Activated CD4-positive, CD25-positive, alpha-beta regulatory T cell treated with anti-CD3 and anti-CD28 coated beads, Interleukin-2, amount 50 U/mL, for 16 hours (primary cell): ENCODE measurements at regions not wholly inside any gene's neighbourhood (a gene's known extent, or its start where the extent isn't known, plus 50 kb on each side); places are given as distances from the start of the nearest gene placed in this dataset.
"Not testable (repeated sequence)": the region's sequence is repeated elsewhere in the genome, so short reads cannot be mapped to it uniquely, and the experiment has no call there.

Experiments
- DNase-seq: peaks from one replicate; pipeline ENCODE4 v3.0.0-alpha.2; 2020; ENCODE audit warnings: low read depth, low spot score

DNA sequence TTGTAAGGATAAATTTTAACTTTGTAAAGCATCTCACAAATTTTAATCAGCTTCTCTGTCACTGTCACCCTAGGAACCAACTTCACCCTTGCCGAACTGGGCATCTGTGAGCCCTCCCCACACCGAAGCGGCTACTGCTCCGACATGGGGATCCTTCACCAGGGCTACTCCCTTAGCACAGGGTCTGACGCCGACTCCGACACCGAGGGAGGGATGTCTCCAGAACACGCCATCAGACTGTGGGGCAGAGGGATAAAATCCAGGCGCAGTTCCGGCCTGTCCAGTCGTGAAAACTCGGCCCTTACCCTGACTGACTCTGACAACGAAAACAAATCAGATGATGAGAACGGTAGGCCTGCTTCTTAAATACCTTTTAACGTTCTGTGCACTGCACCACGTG is 916.3 kb upstream of the WWC1 start:
- DNase-seq, result no peak

DNA sequence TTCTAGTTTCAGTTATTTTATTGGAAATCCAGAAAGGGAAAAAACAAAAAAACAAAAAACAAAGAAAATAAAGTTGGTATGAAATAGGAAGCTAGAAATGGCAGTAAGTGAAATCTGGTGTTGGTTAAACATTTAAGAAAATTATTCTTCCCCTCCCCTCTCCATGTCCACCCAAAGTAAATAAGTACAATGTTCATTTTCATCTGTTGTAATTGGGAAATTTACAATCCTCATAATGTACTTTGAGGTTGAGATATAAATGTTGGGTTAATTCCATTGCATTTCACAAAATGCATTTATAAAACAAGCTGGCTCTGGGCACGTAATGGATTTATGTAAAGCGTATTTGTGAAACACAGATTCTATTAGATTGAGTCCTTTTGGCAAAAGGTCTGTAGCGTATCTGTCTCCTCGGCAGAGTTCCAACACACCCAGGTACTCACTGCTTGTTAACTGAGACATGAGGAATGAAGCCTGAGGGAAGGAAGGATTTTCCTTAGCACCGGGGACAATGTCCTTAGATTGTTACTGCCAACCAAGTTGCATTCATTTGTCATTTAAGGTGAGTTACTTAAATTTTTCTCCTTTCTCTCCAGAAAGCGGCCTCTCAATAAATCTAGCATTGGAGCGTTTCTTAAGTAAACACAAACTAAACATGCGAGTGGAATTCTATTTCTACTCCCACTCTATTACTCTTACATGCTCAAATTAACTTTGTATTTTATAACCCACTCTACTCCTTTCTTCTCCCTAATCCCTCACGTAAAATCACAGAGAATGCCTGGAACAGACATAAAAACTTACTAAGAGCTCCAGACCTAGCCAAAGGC is 912.3 kb upstream of the WWC1 start:
- DNase-seq, result no peak

DNA sequence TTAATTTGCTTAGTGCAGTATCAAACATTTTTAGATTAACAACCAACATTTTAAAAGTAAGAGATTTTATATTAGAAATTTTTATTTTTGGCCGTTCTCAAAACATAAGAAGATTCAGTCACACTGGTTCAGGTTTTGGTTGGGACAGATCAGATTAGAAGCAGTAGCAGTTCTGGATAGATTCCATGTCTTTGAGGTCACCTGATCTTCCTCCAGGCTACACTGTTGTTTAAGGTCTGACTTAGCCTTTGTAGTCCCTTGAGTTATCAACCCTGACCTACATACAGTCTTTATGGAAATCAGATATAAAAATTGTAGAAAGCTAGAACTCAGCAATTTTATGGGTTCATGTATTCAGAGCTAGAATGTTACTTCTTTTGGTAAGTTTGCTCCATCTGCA is 910.0 kb upstream of the WWC1 start:
- no peak for DNase-seq

DNA sequence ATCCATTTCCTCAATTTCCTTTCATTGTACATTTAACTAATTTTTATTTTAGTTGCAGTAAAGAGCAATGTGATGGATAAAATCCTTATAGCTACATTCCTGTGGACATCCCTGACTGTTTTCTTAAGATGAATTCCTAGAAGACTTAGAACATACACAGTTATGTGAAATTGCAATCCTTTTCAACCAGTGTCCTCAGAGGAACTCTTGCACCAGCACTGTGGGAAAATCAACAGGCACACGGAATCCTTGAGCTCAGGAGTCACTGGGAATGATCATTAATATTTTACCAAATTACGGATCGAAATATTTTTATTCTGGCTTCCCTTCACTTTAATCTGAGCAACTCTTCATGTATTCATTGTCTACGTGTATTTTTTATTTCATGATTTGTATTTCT is 901.9 kb upstream of the WWC1 start:
- no peak for DNase-seq

DNA sequence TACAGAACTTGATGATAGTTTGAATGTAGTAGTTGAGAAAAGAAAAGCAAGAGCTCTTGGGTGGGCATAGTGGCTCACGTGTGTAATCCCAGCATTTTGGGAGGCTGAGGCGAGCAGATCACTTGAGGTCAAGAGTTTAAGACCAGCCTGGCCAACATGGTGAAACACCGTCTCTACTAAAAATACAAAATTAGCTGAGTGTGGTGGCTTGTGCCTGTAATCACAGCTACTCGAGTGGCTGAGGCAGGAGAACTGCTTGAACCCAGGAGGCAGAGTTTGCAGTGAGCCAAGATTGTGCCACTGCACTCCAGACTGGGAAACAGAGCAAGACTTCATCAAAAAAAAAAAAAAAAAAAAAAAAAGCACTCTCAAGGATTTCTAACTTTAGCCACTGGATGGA is 900.2 kb upstream of the WWC1 start:
- not testable (repeated sequence) for DNase-seq

DNA sequence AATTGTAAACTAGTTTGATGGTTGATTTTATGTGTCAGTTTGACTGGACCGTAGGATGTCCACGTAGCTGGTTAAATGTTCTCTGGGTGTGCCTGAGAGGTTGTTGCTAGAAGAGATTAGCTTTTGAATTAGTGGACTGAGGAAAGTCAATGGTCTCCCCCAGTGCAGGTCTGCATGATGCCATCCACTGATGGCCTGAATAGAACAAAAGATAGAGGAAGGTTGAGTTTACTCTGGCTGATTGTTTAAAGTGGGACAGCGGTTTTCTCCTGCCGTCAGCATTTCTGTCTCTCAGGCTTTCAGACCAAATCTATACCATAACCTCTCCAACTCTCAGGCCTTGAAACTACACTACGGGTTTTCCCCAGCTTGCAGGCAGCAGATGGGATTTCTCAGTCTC is 899.2 kb upstream of the WWC1 start:
- DNase-seq, result no peak

DNA sequence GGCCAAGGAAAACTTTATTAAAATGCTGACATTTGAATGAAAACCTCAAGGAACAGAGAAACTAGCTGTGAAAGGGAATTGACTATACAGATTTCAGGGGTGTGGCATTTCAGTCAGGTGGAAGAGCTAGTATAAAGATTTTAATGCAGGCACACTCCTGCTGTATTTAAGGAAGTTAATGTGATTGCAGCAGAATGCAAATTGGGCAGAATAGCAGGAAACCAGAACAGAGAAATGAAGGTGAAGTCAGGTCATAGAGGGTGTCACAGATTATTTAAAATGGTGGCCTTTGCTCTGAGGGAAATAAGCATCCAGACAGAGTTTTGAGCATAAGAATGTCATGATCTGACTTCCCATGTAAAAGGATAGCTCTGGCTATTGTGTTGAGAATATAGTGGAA is 898.1 kb upstream of the WWC1 start:
- DNase-seq, result no peak

DNA sequence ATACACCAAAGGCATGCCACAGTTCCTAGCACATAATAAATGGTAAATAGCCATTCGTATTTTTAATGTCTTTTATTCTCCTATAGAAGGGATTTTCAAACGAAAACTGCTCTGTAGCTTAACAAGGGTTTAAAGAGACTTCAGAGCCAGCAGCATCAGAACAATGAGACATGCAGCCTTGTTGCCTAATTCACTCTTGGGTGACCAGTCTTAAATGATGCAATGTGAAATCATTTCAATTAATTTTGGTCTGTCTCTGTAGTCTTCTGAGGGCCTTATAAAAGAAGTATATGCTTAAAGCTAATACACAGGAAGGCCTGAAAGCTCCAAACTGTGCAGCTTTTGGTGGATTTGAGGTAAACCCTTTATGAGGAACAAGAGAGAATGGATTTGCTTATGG is 888.8 kb upstream of the WWC1 start:
- DNase-seq, result no peak

DNA sequence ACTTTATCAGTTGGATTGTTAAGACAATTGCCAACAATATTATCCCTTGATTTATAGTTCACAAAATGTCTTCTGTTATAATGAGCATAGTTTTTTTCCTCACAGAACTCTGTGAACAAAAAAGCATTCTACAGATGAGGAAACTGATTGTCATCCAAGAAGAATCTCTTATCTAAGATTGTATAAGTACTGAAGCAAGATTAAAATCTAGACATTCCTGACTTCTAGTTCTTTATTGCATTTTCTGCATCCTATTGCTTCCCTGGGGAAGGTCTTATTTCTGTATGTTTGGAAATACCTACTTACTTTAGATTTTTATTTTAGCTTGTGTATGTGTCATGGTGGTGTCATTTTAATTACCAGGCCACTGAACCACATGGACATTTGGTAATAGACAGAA is 884.9 kb upstream of the WWC1 start:
- no peak for DNase-seq

DNA sequence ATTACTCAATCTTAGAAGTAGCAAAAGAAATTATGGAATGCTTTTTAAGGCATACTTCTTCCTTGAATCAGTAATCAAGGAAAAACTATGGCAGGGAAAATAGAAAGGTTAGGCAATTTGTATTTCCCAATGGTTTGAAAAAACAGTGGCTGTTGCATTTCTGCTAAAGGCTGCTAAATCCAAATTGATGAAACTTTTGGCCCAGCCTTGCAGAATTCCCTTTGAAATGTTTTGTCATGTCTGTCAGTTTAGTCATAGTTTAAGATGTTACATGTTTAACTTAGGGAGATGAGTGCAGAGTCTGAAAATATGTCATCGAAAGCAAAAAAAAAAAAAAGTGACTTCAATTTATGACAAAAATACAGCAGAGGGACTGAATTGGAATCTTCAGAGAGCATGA is 878.9 kb upstream of the WWC1 start:
- no peak for DNase-seq

DNA sequence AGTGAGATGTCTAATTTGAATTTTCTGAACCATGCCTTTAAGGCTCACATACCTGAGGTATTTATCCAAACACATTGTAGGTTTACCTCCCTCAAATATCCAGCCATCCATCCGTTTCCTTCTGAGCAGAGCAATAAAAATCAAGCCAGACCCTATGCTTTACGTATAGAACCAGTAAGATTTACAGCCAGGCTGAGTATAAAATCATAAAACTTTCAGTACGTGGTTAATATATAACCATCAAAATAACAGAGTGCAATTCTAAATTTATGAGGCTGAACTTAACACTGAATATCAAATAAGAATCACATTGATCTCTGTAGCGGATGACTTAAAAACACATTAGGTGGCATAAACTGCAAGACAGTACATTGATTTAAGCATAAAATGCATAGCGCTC is 877.9 kb upstream of the WWC1 start:
- no peak for DNase-seq

DNA sequence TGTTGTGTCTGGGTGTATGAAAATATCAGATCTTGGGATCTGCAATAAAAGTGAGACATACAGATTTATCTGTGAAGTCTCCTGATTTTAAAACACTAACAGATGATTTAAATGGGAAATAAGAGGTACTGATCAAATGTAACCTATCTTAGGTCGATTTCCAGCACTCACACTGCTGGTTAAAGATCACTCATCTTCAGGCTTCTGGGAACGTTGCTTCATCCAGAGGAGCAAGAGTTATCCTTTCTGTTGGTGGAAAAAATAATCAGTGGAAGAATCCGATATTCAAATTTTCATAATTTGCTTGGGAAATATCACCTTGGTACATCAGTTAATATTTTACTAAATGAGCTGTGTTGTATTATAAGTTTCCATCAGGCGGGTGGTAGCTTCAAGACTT is 876.8 kb upstream of the WWC1 start:
- DNase-seq, result no peak

DNA sequence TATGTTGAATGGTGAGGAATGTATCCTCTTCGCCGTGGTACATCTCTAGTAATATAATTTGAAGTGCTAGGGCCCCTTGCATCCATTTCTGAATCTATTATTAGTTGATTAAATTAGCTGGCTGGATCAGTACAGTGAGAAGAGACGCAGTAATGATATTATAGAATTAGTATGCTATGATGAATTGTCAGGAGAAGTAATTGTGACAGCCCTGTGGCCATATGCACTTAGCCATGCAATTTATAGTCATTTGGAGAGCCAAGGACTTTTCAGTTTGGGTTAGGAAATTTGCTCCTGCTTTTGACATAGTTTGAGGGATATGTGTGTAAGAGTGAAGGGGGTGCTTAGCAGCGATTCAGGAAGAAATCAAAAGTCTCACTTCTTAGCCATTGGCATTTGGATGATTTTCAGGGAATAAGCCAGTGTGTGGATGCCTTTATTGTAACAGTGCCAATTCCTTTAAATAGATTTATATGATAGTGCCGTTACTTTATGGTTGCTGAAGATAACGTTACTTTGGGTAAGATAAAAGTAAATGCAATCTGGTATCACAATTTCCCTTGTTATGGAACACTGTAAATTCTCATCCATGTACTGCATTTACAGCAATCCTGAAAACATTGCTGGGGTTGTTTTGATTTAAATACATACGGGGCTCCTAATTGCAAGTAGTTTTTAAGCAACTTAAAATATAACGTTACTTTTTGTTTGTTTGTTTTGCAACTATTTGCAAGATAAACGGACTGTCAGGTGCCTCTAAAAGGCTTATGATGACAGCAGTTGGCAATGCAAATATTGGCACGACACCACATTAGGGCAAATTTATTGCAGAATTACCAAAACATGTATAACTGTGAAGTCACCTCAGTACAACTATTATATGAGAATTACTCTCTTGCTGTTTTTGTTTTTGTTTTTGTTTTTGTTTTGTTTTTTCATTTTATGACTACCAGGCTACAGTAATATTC is 875.4 kb upstream of the WWC1 start:
- DNase-seq, result no peak

DNA sequence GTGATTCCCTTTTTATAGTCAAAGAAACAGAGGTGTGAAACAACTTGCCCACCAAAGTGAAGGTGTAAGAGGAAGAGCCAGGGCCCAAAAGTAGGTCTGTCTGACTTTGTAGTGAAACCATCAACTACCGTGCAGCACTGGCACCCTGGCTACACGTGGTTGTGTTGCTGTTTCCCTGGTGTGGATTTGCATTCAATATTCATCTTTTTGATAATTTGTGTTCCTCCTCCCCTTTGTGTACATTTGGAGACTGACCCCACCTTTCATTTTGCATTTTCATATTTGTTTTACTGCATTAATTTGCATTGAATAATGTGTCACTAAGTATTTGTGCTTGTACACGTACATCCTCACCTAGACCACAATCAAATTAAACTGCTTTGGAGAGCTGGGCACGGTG is 873.8 kb upstream of the WWC1 start:
- no peak for DNase-seq

DNA sequence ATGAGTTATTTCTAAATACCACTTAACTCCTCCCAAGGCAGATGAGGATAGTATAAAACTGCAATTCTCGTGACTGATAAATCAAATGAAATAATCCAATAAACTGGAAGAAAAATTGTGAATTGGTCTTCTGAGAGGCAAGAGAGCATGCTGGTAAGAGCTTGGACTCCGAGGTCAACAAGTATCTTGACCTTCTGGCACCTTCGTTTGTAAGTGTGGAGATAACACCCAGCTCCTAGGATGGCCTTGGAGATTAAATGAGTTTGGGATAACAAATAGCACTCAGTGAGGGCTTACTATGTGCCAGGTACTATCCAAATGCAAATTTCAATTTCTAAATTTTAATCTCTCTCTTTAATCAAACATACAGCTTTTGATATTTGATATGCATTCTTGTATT is 866.3 kb upstream of the WWC1 start:
- DNase-seq, result no peak

DNA sequence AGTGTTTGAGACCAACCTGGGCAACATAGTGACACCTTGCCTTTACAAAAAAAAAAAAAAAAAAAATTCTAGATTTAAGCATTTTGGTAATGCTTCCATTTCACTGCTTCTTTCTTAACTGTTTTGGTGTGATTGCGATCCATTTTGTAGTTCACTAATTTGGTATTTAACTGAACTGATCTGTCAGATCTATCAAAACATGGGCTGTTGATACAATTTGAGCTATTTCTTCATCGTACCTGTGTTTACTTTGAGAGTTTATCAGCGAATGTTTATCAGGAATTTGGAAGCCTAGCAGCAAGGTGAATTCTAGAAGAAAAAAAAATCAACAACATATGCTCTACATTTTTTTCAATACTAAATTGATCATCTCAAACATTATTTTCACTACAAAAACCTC is 864.9 kb upstream of the WWC1 start:
- DNase-seq, result no peak

DNA sequence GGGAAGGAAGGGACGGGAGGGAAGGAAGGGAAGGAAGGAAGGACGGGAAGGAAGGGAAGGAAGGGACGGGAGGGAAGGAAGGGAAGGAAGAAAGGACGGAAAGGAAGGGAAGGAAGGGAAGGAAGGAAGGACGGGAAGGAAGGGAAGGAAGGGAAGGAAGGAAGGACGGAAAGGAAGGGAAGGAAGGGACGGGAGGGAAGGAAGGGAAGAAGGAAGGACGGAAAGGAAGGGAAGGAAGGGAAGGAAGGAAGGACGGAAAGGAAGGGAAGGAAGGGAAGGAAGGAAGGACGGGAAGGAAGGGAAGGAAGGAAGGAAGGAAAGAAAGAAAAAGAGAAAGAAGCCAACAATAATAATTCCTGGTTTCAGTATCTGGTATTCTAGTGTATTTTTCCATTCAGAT is 863.8 kb upstream of the WWC1 start:
- not testable (repeated sequence) for DNase-seq

DNA sequence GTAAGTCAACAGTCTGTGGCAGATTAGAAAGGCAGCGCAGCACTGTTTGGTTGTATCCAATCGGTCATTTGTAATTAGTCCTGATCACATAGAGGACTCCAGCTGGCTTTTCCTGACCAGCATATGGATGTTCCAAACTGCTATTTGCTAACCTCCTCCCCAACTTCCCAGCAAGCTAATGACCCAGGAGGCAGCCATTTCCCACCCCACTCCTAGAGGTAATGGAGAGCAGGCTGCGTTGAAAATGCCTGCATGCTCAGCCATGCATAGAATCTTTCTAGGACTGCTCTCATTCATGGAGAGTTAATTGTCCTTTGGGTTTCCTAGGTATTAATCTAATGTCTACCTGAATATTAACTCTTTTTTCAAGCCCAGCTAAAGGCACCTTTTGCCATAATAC is 850.6 kb upstream of the WWC1 start:
- DNase-seq, result no peak

DNA sequence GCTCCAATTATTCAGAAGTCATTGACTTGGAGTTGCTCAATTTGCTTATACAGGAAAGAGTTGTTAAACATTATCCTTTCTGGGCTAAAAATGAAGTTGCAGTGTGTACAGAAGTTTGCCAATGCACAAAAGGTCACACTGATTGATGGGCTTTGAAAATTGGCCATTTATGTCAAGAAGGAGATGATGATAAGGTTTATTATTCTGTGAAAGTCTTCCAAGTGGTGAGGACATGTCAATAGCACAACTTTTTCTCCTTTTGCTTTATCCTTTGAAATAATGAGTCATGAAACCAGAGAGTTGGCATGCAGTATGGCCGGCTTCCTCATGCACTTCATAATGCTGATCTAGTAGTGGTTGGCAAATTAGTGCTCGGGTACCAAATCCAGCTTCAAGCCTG is 848.5 kb upstream of the WWC1 start:
- no peak for DNase-seq

DNA sequence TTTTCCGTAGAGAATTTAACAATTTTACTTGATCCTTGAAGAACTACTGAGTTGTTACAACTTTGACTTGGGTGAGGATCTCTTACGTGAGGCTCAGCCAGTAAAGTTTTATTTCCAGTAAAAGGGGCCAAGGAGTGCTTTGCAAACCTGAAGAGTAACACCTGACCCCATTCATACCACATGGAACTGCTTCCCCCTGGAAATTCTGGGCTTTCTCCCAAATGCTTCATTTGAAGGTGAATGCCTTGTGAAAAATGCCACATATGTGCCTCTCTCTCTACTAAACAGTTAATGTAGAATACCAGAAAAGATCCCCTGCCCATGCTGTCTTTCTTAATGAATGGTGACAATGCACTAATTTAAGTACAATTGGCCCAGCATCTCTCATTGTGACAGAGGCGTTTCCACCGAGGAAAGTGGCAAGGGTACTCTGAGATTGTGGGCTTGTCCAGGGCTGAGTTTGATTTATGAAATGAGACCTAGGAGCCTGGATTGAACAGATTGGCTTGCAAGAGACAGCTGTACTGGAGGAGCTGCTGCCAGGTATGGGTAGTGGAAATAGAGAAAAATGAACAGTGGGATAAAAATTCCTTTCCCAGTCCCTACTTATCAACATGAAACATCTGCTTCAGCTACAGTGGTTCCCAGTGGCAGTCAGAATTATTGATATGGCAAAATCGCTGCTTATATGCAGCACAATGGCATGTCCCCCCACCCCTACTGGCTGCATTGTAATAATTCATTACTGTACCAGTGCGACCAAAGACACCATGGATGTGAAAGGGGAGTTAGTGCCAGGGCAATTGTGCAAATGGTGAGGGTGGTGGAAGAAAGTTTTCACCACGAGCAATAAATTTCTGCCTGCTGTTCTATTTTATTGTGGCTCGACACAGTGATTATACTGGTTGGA is 843.7 kb upstream of the WWC1 start:
- DNase-seq, result no peak

DNA sequence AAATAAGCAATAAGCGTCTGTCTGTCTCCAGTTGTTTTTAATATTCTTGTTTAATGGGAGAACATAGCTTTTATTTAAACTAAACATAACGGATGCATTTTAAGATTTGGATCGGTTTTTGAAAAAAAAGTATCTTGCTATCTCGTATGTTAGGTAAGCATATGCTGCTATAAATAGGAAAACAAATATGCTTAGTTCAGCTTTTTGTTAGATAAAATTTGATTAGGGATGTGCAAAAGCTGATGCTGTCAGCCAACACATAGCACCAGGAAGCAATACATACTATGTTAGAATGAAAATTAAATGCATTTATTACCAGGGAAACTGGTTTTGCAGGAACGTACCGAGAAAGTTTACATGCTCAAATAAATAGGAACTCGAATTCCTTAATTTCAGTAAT is 843.1 kb upstream of the WWC1 start:
- no peak for DNase-seq

DNA sequence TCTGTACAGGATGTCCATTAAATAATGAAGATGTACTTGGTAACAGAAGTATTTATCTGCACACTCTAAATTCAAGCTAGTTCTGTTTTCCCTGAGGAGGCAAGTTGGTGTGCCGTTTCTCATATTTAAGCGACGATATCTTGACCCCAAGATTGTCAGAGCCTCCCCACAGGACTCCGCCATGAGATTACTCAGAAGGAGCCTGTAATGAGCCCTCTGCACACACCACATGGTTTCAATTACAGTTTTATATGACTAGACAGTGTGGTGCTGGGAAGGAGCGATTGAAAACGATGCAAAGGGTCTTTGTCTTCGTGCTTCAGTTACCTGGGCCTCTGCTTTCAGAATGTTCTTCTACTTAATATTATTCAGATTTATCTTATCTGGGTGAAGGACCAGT is 840.4 kb upstream of the WWC1 start:
- no peak for DNase-seq
